ENCODE measurements at regions not wholly inside any gene's neighbourhood (a gene's known extent, or its start where the extent isn't known, plus 50 kb on each side); places are given as distances from the start of the nearest gene placed in this dataset.

GRCh38 chr9:80698725-80699410 lies 990.5 kb downstream of the TLE1 start (continued):
- TF ChIP-seq CHD7 (IDR thresholded peaks at IDR 0.05; ENCODE audit: insufficient replicate concordance, low read length) (no peak), EGR1 (IDR thresholded peaks at IDR 0.05; ENCODE audit: borderline replicate concordance, low read depth, low read length) (no peak), GTF2F1 (IDR thresholded peaks at IDR 0.05; ENCODE audit: borderline replicate concordance, low read depth, low read length) (no peak), HDAC6 (IDR thresholded peaks at IDR 0.05; ENCODE audit: low read depth, low read length) (no peak), SIRT6 (IDR thresholded peaks at IDR 0.05; ENCODE audit: low read length) (no peak), TAF7 (optimal IDR thresholded peaks at IDR 0.05; ENCODE audit: borderline replicate concordance, low read depth, low read length) (no peak), CBX5 (IDR thresholded peaks at IDR 0.05; ENCODE audit: low read depth, low read length) (no peak)
